Central memory CD8-positive, alpha-beta T cell (primary cell): ENCODE measurements at regions not wholly inside any gene's neighbourhood (a gene's known extent, or its start where the extent isn't known, plus 50 kb on each side); places are given as distances from the start of the nearest gene placed in this dataset.
"Not testable (repeated sequence)": the region's sequence is repeated elsewhere in the genome, so short reads cannot be mapped to it uniquely, and the experiment has no call there.

Source experiments
- ATAC-seq: fragments of 150-1000 bp; cut with Tn5 transposase; replicated peaks from 2 replicates; pipeline ENCODE4 v1.10.0; 2022; ENCODE audit warnings: mild to moderate bottlenecking, moderate FRiP score, moderate number of reproducible peaks; ENCODE audit not compliant: poor library complexity, severe bottlenecking; ENCODE audit errors: extremely low read depth
- DNase-seq, 2 donors: peaks; one replicate each; pipeline ENCODE4 v3.0.0; 2021; ENCODE audit warnings: low spot score in 2 of 2
- H3K27ac Mint-ChIP-seq: one replicate; pipeline ENCODE4 v1.8.0; 2022; ENCODE audit warnings: low read depth, mild to moderate bottlenecking, moderate library complexity, mixed read lengths
- H3K27me3 Mint-ChIP-seq: one replicate; pipeline ENCODE4 v1.8.0; 2022; ENCODE audit warnings: mixed read lengths
- H3K36me3 Mint-ChIP-seq: one replicate; pipeline ENCODE4 v1.8.0; 2022; ENCODE audit warnings: mild to moderate bottlenecking, moderate library complexity, mixed read lengths; ENCODE audit not compliant: insufficient read depth
- H3K4me1 Mint-ChIP-seq: one replicate; pipeline ENCODE4 v1.8.0; 2022; ENCODE audit warnings: mixed read lengths
- H3K4me3 Mint-ChIP-seq: one replicate; pipeline ENCODE4 v1.8.0; 2022; ENCODE audit warnings: mild to moderate bottlenecking, moderate library complexity, mixed read lengths
- H3K9me3 Mint-ChIP-seq: one replicate; pipeline ENCODE4 v1.8.0; 2022; ENCODE audit warnings: mixed read lengths

DNA sequence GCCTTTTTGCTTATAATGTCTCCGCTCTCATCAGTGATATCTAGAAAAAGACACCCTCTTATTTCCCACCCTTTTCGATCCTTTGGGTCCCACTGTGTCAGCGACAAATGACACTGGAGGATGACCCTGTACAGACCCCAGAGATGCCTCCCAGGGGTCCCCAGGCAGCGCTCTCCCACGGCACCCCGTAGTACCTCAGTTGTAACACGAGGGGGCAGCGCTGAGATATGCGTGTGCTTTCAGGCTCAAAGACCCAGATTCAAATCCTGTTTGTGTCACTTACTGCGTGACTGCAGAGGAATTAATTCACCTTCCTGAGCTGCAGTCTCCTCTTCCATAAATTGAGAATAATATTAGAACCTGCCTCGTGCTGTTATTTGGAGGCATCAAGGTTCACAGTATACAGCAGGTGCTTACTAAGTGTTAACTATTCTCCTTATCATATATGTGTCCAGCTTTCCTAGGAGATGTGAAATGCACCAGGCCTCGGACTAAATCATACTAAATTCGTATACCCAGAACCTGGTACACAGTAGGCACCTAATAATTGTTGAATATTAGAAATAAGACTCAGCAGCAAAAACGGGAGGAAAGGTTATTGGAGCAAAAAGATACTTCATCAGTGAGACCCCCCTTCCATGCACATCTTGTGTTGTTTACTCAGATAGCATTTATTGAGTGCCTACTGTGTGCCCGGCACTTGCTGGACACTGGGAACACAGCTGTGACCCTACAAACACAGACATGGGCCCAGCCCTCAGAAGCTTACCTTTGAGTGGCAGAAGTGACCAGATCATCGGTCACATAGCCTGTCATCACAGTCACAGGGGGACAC, 99.9 kb downstream of the PHETA1 start:
- no peak for ATAC-seq
- no peaks in the 10 kb centered on the region for H3K9me3 Mint-ChIP-seq
- H3K4me1 Mint-ChIP-seq, result no peaks in the 10 kb centered on the region
- H3K4me3 Mint-ChIP-seq, result no peak overlapping the region
- no peak for DNase-seq
- H3K27me3 Mint-ChIP-seq, result peaks cover 45% of the 10 kb centered on the region
- peaks cover 2% of the 10 kb centered on the region for H3K36me3 Mint-ChIP-seq
- no peak overlapping the region for H3K27ac Mint-ChIP-seq

DNA sequence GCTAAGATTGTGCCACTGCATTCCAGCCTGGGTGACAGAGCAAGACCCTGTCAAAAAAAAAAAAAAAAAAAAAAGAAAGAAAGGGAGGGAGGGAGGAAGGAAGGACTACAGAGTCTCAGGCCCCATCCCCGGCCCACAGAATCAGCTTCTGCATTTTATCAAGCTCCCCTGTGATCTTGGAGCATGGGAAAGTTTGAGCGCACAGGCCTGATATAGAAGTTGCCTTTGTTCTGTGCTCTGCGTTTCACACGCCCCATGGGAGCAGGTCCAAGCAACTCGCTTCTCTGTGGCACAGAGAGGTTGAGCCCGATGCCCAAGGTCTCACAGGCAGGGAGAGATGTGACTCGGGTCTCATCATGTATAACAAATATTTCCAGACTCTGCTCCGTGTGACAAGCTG, 101.8 kb downstream of the PHETA1 start:
- Mint-ChIP-seq H3K36me3 (peaks cover 2% of the 10 kb centered on the region), H3K4me3 (no peak overlapping the region), H3K27me3 (peaks cover 61% of the 10 kb centered on the region), H3K9me3 (no peaks in the 10 kb centered on the region), H3K27ac (no peak overlapping the region), H3K4me1 (no peaks in the 10 kb centered on the region)
- ATAC-seq (no peak), DNase-seq (no peak)

GRCh38 chr12:111261911-111262676, 106.8 kb downstream of the PHETA1 start:
- Mint-ChIP-seq H3K9me3 (no peaks in the 10 kb centered on the region), H3K4me3 (no peak overlapping the region), H3K4me1 (no peaks in the 10 kb centered on the region), H3K27me3 (peaks cover 53% of the 10 kb centered on the region), H3K27ac (no peak overlapping the region), H3K36me3 (peaks cover 2% of the 10 kb centered on the region)
- DNase-seq (no peak), ATAC-seq (no peak)

DNA sequence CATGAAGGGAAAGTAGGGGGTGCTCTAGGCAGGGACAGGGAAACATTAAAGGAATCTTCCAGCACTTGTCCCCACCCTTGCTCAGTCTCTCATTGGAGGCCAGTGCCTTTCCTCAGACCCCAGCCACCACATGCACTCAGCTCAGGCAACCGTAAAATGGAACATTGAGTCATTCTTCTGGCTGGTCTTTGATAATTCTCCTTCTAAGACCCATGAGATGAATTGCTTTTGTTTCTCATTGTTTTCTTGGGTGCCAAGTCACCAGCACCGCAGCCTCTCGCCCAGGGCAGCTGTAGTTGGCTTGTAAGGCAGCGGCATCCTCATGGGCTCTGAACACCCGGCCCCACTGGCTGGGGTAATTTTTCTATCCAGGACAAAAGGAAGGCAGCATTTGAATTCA, 108.2 kb downstream of the PHETA1 start:
- Mint-ChIP-seq H3K27me3 (peaks cover 50% of the 10 kb centered on the region), H3K4me3 (no peak overlapping the region), H3K36me3 (no peaks in the 10 kb centered on the region), H3K4me1 (no peaks in the 10 kb centered on the region), H3K9me3 (no peaks in the 10 kb centered on the region), H3K27ac (no peak overlapping the region)
- ATAC-seq (no peak), DNase-seq (no peak)

DNA sequence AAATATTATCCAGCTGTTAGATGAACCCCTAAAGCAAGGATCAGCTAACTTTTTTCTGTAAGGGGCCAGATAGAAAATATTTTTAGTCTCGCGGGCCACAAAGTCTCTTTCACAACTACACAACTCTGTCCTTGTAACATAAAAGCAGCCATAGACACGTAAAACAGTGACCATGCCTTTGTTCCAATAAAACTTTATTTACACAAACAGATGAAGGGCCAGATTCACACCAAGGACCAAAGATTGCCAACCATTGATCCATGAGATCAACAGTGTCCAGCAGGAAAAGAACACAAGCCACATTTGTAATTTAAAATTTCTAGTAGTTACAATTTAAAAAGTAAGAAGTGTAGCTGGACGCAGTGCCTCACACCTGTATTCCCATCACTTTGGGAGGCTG, 109.7 kb downstream of the PHETA1 start:
- no peak overlapping the region for H3K4me3 Mint-ChIP-seq
- H3K27me3 Mint-ChIP-seq, result peaks cover 38% of the 10 kb centered on the region
- H3K4me1 Mint-ChIP-seq, result no peaks in the 10 kb centered on the region
- no peak for DNase-seq
- no peaks in the 10 kb centered on the region for H3K36me3 Mint-ChIP-seq
- no peak for ATAC-seq
- no peak overlapping the region for H3K27ac Mint-ChIP-seq
- no peaks in the 10 kb centered on the region for H3K9me3 Mint-ChIP-seq

GRCh38 chr12:111258081-111258480, 110.8 kb downstream of the PHETA1 start:
- not testable (repeated sequence) for H3K4me3 Mint-ChIP-seq, H3K36me3 Mint-ChIP-seq, H3K4me1 Mint-ChIP-seq, ATAC-seq, H3K9me3 Mint-ChIP-seq, H3K27ac Mint-ChIP-seq, DNase-seq
- H3K27me3 Mint-ChIP-seq, result peaks cover 35% of the 10 kb centered on the region

DNA sequence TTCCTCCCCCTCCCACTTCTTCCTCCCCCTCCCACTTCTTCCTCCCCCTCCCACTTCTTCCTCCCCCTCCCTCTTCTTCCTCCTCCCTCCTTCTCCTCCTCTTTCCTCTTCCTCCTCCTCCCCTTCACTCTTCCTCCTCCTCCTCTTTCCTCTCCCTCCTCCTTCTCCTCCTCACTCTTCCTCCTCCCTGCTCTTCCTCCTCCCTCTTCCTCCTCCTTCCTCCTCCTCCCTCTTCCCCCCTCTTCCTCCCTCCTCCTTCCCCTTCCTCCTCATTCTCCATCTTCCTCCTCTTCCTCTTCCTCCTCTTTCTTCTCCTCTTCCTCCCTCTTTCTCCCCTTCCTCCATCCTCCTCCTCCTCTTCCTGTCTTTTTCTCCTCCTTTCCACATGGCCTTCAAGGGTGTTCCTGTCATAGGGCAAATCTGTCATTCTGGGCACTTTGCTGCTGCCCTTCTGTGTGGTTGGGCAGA, 111.4 kb downstream of the PHETA1 start:
- DNase-seq, result no peak
- ATAC-seq, result no peak
- Mint-ChIP-seq H3K27me3 (peaks cover 35% of the 10 kb centered on the region), H3K9me3 (no peaks in the 10 kb centered on the region), H3K27ac (no peak overlapping the region), H3K4me1 (no peaks in the 10 kb centered on the region), H3K36me3 (peaks cover 2% of the 10 kb centered on the region), H3K4me3 (no peak overlapping the region)

- DNase-seq, result no peak
- Mint-ChIP-seq H3K9me3 (no peaks in the 10 kb centered on the region), H3K4me3 (no peak overlapping the region), H3K27ac (no peak overlapping the region), H3K4me1 (no peaks in the 10 kb centered on the region), H3K36me3 (peaks cover 2% of the 10 kb centered on the region), H3K27me3 (peaks cover 33% of the 10 kb centered on the region)
- no peak for ATAC-seq
Measured at GRCh38 chr12:111256629-111257434, 112.1 kb downstream of the PHETA1 start.

- Mint-ChIP-seq H3K27me3 (peaks cover 33% of the 10 kb centered on the region), H3K9me3 (no peaks in the 10 kb centered on the region), H3K4me3 (no peak overlapping the region), H3K36me3 (peaks cover 2% of the 10 kb centered on the region), H3K27ac (no peak overlapping the region), H3K4me1 (no peaks in the 10 kb centered on the region)
- DNase-seq (no peak), ATAC-seq (no peak)
Measured at GRCh38 chr12:111255261-111255660, 113.6 kb downstream of the PHETA1 start.

DNA sequence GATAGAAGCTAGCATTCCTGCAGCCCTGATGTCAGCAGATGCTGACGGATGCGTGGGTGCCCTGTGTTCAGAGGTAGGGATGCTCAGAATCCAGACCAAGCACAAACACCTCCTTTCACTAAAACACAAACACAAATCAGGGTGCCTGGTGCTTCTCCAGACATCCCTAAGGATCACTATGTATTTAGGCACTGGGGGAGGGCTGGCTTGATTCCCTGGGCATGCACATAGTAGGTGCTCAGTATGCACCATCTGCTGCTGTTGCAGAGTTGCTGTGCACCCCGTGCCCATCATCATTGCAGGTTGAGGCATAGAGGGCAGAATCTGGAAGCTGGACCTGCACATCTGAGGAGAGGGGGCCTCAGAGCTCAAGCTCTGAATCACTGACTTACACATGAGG, 114.8 kb downstream of the PHETA1 start:
- H3K9me3 Mint-ChIP-seq, result no peaks in the 10 kb centered on the region
- DNase-seq (no peak), ATAC-seq (no peak)
- H3K4me1 Mint-ChIP-seq, result no peaks in the 10 kb centered on the region
- H3K36me3 Mint-ChIP-seq, result peaks cover 2% of the 10 kb centered on the region
- no peak overlapping the region for H3K27ac Mint-ChIP-seq
- H3K4me3 Mint-ChIP-seq, result no peak overlapping the region
- H3K27me3 Mint-ChIP-seq, result peaks cover 34% of the 10 kb centered on the region

GRCh38 chr12:111253213-111253612, 115.7 kb downstream of the PHETA1 start:
- Mint-ChIP-seq H3K4me3 (no peak overlapping the region), H3K27ac (no peak overlapping the region), H3K36me3 (peaks cover 2% of the 10 kb centered on the region), H3K27me3 (peaks cover 34% of the 10 kb centered on the region), H3K9me3 (no peaks in the 10 kb centered on the region), H3K4me1 (no peaks in the 10 kb centered on the region)
- no peak for DNase-seq
- no peak for ATAC-seq

DNA sequence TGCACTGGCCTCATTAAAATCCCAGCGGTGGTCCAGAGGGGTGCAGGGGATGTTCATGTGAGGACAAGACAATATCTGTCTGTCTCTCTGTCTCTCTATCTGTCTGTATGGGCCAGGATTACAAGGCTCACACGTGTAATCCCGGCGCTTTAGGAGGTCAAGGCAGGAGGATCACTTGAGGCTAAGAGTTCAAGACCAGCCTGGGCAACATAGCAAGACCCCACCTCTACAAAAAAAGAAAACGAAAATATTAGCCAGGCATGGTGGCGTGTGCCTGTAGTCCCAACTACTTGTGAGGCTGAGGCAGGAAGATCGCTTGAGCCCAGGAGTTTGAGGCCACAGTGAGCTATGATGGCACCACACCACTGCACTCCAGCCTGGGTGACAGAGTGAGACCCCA, 117.1 kb downstream of the PHETA1 start:
- DNase-seq (no peak), ATAC-seq (no peak)
- Mint-ChIP-seq H3K4me1 (no peaks in the 10 kb centered on the region), H3K9me3 (no peaks in the 10 kb centered on the region), H3K4me3 (no peak overlapping the region), H3K36me3 (peaks cover 2% of the 10 kb centered on the region), H3K27ac (no peak overlapping the region), H3K27me3 (peaks cover 47% of the 10 kb centered on the region)
